SIG-M5 treated with dmso at 0.1 percent for 504 hours (cell line): ENCODE measurements at regions not wholly inside any gene's neighbourhood (a gene's known extent, or its start where the extent isn't known, plus 50 kb on each side); places are given as distances from the start of the nearest gene placed in this dataset.
"Not testable (repeated sequence)": the region's sequence is repeated elsewhere in the genome, so short reads cannot be mapped to it uniquely, and the experiment has no call there.

ENCODE experiments used
- DNase-seq: peaks from one replicate; lab custom pipeline; 2025; ENCODE audit not compliant: unreplicated experiment; lab: John Stamatoyannopoulos, UW

- no peak for DNase-seq
Measured at GRCh38 chr4:130859991-130860390, 1764.0 kb downstream of the C4orf33 start.

- no peak for DNase-seq
Measured at GRCh38 chr4:130896920-130897319, 1801.0 kb downstream of the C4orf33 start.

- DNase-seq = no peak
Measured at GRCh38 chr4:130901321-130901720, 1805.4 kb downstream of the C4orf33 start.

GRCh38 chr4:130922955-130923354 is 1827.0 kb downstream of the C4orf33 start:
- no peak for DNase-seq

GRCh38 chr4:130955520-130955919 is 1859.6 kb downstream of the C4orf33 start:
- DNase-seq = no peak

- DNase-seq = no peak
Measured at GRCh38 chr4:130985371-130985770, 1889.4 kb downstream of the C4orf33 start.

GRCh38 chr4:130995988-130996387 is 1900.0 kb downstream of the C4orf33 start:
- no peak for DNase-seq

- DNase-seq = no peak
Measured at GRCh38 chr4:131001371-131001770, 1905.4 kb downstream of the C4orf33 start.

- no peak for DNase-seq
Measured at GRCh38 chr4:131002132-131002531, 1906.2 kb downstream of the C4orf33 start.

GRCh38 chr4:131006388-131006787 is 1910.4 kb downstream of the C4orf33 start:
- no peak for DNase-seq

- not testable (repeated sequence) for DNase-seq
Measured at GRCh38 chr4:131011961-131012360, 1916.0 kb downstream of the C4orf33 start.

GRCh38 chr4:131013226-131013625 is 1917.3 kb downstream of the C4orf33 start:
- DNase-seq = no peak

- DNase-seq = no peak
Measured at GRCh38 chr4:131026771-131027170, 1930.8 kb downstream of the C4orf33 start.

GRCh38 chr4:131044368-131044767 is 1948.4 kb downstream of the C4orf33 start:
- no peak for DNase-seq

- DNase-seq = no peak
Measured at GRCh38 chr4:131046821-131047220, 1950.9 kb downstream of the C4orf33 start.

- DNase-seq = no peak
Measured at GRCh38 chr4:131052646-131053045, 1956.7 kb downstream of the C4orf33 start.

- DNase-seq = no peak
Measured at GRCh38 chr4:131054489-131055019, 1958.6 kb downstream of the C4orf33 start.

- DNase-seq = no peak
Measured at GRCh38 chr4:131061734-131062133, 1965.8 kb downstream of the C4orf33 start.

GRCh38 chr4:131063878-131064277 is 1967.9 kb downstream of the C4orf33 start:
- DNase-seq = no peak

GRCh38 chr4:131081069-131081468 is 1985.1 kb downstream of the C4orf33 start:
- no peak for DNase-seq

- no peak for DNase-seq
Measured at GRCh38 chr4:131084997-131085396, 1989.0 kb downstream of the C4orf33 start.

GRCh38 chr4:131091896-131092295 is 1995.9 kb downstream of the C4orf33 start:
- peak; percentile 32 for DNase-seq

GRCh38 chr4:131093303-131093702 is 1997.4 kb downstream of the C4orf33 start:
- DNase-seq = no peak

GRCh38 chr4:131098976-131099375 is 2003.0 kb downstream of the C4orf33 start:
- DNase-seq = no peak
